GM21786 (cell line): ENCODE measurements at regions not wholly inside any gene's neighbourhood (a gene's known extent, or its start where the extent isn't known, plus 50 kb on each side); places are given as distances from the start of the nearest gene placed in this dataset.

Experiments
- ATAC-seq: cut with Tn5 transposase; IDR thresholded peaks from one replicate; pipeline ENCODE4 v1.9.1; 2021; ENCODE audit not compliant: unreplicated experiment

GRCh38 chr1:56168176-56168575 lies 411.2 kb downstream of the PLPP3 start:
- ATAC-seq: no peak

- no peak for ATAC-seq
Observed at GRCh38 chr1:56167596-56167995, 411.8 kb downstream of the PLPP3 start.

GRCh38 chr1:56160773-56161315 lies 418.5 kb downstream of the PLPP3 start:
- no peak for ATAC-seq

- ATAC-seq: no peak
Observed at GRCh38 chr1:56156971-56157876, 422.1 kb downstream of the PLPP3 start.

GRCh38 chr1:56153276-56153675 lies 426.1 kb downstream of the PLPP3 start:
- ATAC-seq: no peak

GRCh38 chr1:56152635-56153034 lies 426.7 kb downstream of the PLPP3 start:
- ATAC-seq: no peak

- no peak for ATAC-seq
Observed at GRCh38 chr1:56151402-56151801, 428.0 kb downstream of the PLPP3 start.

GRCh38 chr1:56150441-56151215 lies 428.7 kb downstream of the PLPP3 start:
- no peak for ATAC-seq

GRCh38 chr1:56149761-56150160 lies 429.6 kb downstream of the PLPP3 start:
- ATAC-seq: no peak

- no peak for ATAC-seq
Observed at GRCh38 chr1:56148326-56149193, 430.8 kb downstream of the PLPP3 start.

GRCh38 chr1:56147459-56147858 lies 431.9 kb downstream of the PLPP3 start:
- ATAC-seq: no peak

- no peak for ATAC-seq
Observed at GRCh38 chr1:56147034-56147433, 432.3 kb downstream of the PLPP3 start.

- ATAC-seq: no peak
Observed at GRCh38 chr1:56146449-56146848, 432.9 kb downstream of the PLPP3 start.

- ATAC-seq: no peak
Observed at GRCh38 chr1:56145581-56145980, 433.8 kb downstream of the PLPP3 start.

- no peak for ATAC-seq
Observed at GRCh38 chr1:56142301-56142700, 437.1 kb downstream of the PLPP3 start.

- no peak for ATAC-seq
Observed at GRCh38 chr1:56139836-56140235, 439.5 kb downstream of the PLPP3 start.

GRCh38 chr1:56137521-56138505 lies 441.6 kb downstream of the PLPP3 start:
- no peak for ATAC-seq

- no peak for ATAC-seq
Observed at GRCh38 chr1:56137090-56137489, 442.3 kb downstream of the PLPP3 start.

- ATAC-seq: no peak
Observed at GRCh38 chr1:56135864-56136147, 443.6 kb downstream of the PLPP3 start.
